ENCODE measurements at regions not wholly inside any gene's neighbourhood (a gene's known extent, or its start where the extent isn't known, plus 50 kb on each side); places are given as distances from the start of the nearest gene placed in this dataset.
"Not testable (repeated sequence)": the region's sequence is repeated elsewhere in the genome, so short reads cannot be mapped to it uniquely, and the experiment has no call there.

GRCh38 chr12:54799966-54800365 lies 54.4 kb upstream of the MUCL1 start:
- not testable (repeated sequence) for H3K27me3 ChIP-seq; H3K9me3 ChIP-seq; DNase-seq (ENCODE audit: low spot score); H3K36me3 ChIP-seq; H3K27ac ChIP-seq; H3K4me3 ChIP-seq; H3K4me1 ChIP-seq

- Histone ChIP-seq H3K4me1 (no peaks in the 10 kb centered on the region), H3K9me3 (no peaks in the 10 kb centered on the region), H3K27ac (no peak overlapping the region), H3K4me3 (no peak overlapping the region), H3K36me3 (no peaks in the 10 kb centered on the region), H3K27me3 (no peaks in the 10 kb centered on the region)
- no peak for DNase-seq (ENCODE audit: low spot score)
- TF ChIP-seq CTCF (IDR thresholded peaks at IDR 0.05), result no peak
Measured at GRCh38 chr12:54798651-54799050, 55.7 kb upstream of the MUCL1 start.

- no peaks in the 10 kb centered on the region for H3K27me3 ChIP-seq
- no peaks in the 10 kb centered on the region for H3K4me1 ChIP-seq
- no peaks in the 10 kb centered on the region for H3K9me3 ChIP-seq
- H3K36me3 ChIP-seq, result no peaks in the 10 kb centered on the region
- no peak for DNase-seq (ENCODE audit: low spot score)
- TF ChIP-seq CTCF (IDR thresholded peaks at IDR 0.05), result no peak
- no peak overlapping the region for H3K27ac ChIP-seq
- no peak overlapping the region for H3K4me3 ChIP-seq
Measured at GRCh38 chr12:54796991-54797390, 57.3 kb upstream of the MUCL1 start.

GRCh38 chr12:54795644-54796043 lies 58.7 kb upstream of the MUCL1 start:
- Histone ChIP-seq H3K27ac (no peak overlapping the region), H3K9me3 (no peaks in the 10 kb centered on the region), H3K27me3 (no peaks in the 10 kb centered on the region), H3K4me1 (no peaks in the 10 kb centered on the region), H3K4me3 (no peak overlapping the region), H3K36me3 (no peaks in the 10 kb centered on the region)
- DNase-seq (ENCODE audit: low spot score), result no peak
- TF ChIP-seq CTCF (IDR thresholded peaks at IDR 0.05), result no peak

GRCh38 chr12:54786081-54786480 lies 68.2 kb upstream of the MUCL1 start:
- Histone ChIP-seq H3K27ac (no peak overlapping the region), H3K9me3 (peaks cover 0 to 30% of the 10 kb centered on the region in 2 donors), H3K4me1 (no peaks in the 10 kb centered on the region), H3K36me3 (no peaks in the 10 kb centered on the region), H3K27me3 (no peaks in the 10 kb centered on the region), H3K4me3 (no peak overlapping the region)
- no peak for TF ChIP-seq CTCF (IDR thresholded peaks at IDR 0.05)
- DNase-seq (ENCODE audit: low spot score), result no peak

- DNase-seq (ENCODE audit: low spot score), result no peak
- Histone ChIP-seq H3K27ac (no peak overlapping the region), H3K9me3 (peaks cover 0 to 30% of the 10 kb centered on the region in 2 donors), H3K36me3 (no peaks in the 10 kb centered on the region), H3K4me1 (no peaks in the 10 kb centered on the region), H3K27me3 (no peaks in the 10 kb centered on the region), H3K4me3 (no peak overlapping the region)
- no peak for TF ChIP-seq CTCF (IDR thresholded peaks at IDR 0.05)
Measured at GRCh38 chr12:54784115-54784514, 70.2 kb upstream of the MUCL1 start.

- DNase-seq (ENCODE audit: low spot score); H3K27ac ChIP-seq; H3K4me3 ChIP-seq; H3K27me3 ChIP-seq; H3K36me3 ChIP-seq; H3K9me3 ChIP-seq; H3K4me1 ChIP-seq: not testable (repeated sequence)
Measured at GRCh38 chr12:54777031-54777430, 77.3 kb upstream of the MUCL1 start.
